HCT116 (cell line): ENCODE measurements at regions not wholly inside any gene's neighbourhood (a gene's known extent, or its start where the extent isn't known, plus 50 kb on each side); places are given as distances from the start of the nearest gene placed in this dataset.

Experiments
- ATAC-seq: fragments of 200-7000 bp; cut with Tn5 transposase; 2 replicates; pipeline ENCODE4 v1.9.1; 2020; ENCODE audit warnings: mild to moderate bottlenecking, moderate library complexity
- BruUV-seq: library from RNA; stranded (reverse); fragments of 400-500 nt; replicated peaks from 2 replicates; lab custom pipeline; 2021; lab: Mats Ljungman, UMichigan
- CTCF ChIA-PET: fragments of 300-600 bp; sonication (Branson Sonifier 250); formaldehyde crosslinking; loops from one replicate; lab custom pipeline; 2021; ENCODE audit warnings: antibody characterized with exemption; lab: Charles Lee
- POLR2A ChIA-PET: fragments of 300-600, 350-600 bp; sonication (Branson Sonifier 250); formaldehyde crosslinking; loops from one replicate; lab custom pipeline; 2021; ENCODE audit warnings: antibody characterized with exemption; lab: Charles Lee
- RAD21 ChIA-PET, 2 experiments: fragments of 300-600 bp; sonication (Branson Sonifier 250); formaldehyde crosslinking; loops; one replicate each; lab custom pipeline; 2023; ENCODE audit warnings: low total read pairs in 2 of 2; ENCODE audit not compliant: uncharacterized antibody in 2 of 2, unreplicated experiment in 2 of 2, low non-redundant PET in 1 of 2; lab: Charles Lee
- DNase-seq: peaks from one replicate; pipeline ENCODE4 v3.0.0-alpha.2; 2010; ENCODE audit warnings: low read depth, low spot score
- H2AFZ ChIP-seq: fragments of 200-600 bp; shearing (Covaris generic), sonication (generic); 2 replicates; pipeline ENCODE4 v1.6.1; 2017; ENCODE audit warnings: low read depth, mixed run types, mixed read lengths, antibody characterized with exemption, low read length; ENCODE audit not compliant: poor library complexity, severe bottlenecking
- H3K27ac ChIP-seq: 2 replicates; pipeline ENCODE4 v1.5.1; 2012; ENCODE audit warnings: low read depth, low read length
- H3K27me3 ChIP-seq: fragments of 200-600 bp; sonication (generic); 2 replicates; pipeline ENCODE4 v1.6.1; 2016; ENCODE audit warnings: mixed run types, low read length, mixed read lengths; ENCODE audit not compliant: insufficient read depth
- H3K36me3 ChIP-seq, 2 experiments: fragments of 200-500 bp in 1 of 2; fragments of 200-600 bp in 1 of 2; sonication (Bioruptor generic) in 1 of 2; sonication (generic) in 1 of 2; 2 replicates each; pipeline versions ENCODE4 v1.5.1 to v1.6.1; 2014 to 2016; ENCODE audit warnings: low read length in 2 of 2, inconsistent platforms in 1 of 2, mixed read lengths in 1 of 2, mixed run types in 1 of 2; ENCODE audit not compliant: insufficient read depth in 2 of 2, control insufficient read depth in 1 of 2
- H3K4me1 ChIP-seq, 2 experiments: fragments of 200-600 bp in 1 of 2; sonication (generic) in 1 of 2; 2 replicates each; pipeline versions ENCODE4 v1.5.1 to v1.6.1; 2012 to 2017; ENCODE audit warnings: low read length in 2 of 2, inconsistent platforms in 1 of 2, mild to moderate bottlenecking in 1 of 2, mixed read lengths in 1 of 2, mixed run types in 1 of 2, moderate library complexity in 1 of 2; ENCODE audit not compliant: insufficient read depth in 2 of 2, control insufficient read depth in 1 of 2
- H3K4me2 ChIP-seq: fragments of 200-600 bp; sonication (generic); 2 replicates; pipeline ENCODE4 v1.6.1; 2017; ENCODE audit warnings: mixed run types, low read length, mixed read lengths
- H3K4me3 ChIP-seq, 2 experiments: fragments of 200-600 bp in 1 of 2; sonication (generic) in 1 of 2; replicated peaks in 1 of 2; 2 replicates each; pipeline ENCODE4 v1.5.1; 2011 to 2016; ENCODE audit warnings: low read length in 2 of 2, control low read depth in 1 of 2, low read depth in 1 of 2, mild to moderate bottlenecking in 1 of 2, mixed read lengths in 1 of 2, mixed run types in 1 of 2
- H3K79me2 ChIP-seq: fragments of 200-600 bp; sonication (generic); 2 replicates; pipeline ENCODE4 v1.6.1; 2017; ENCODE audit warnings: mild to moderate bottlenecking, mixed run types, low read length, moderate library complexity, mixed read lengths; ENCODE audit not compliant: insufficient read depth
- H3K9ac ChIP-seq: fragments of 200-600 bp; sonication (generic); 2 replicates; pipeline ENCODE4 v1.6.1; 2016; ENCODE audit warnings: low read length, mixed read lengths
- H3K9me2 ChIP-seq: fragments of 200-600 bp; sonication (generic), shearing (Covaris generic); 2 replicates; pipeline ENCODE4 v1.6.1; 2017; ENCODE audit warnings: mixed run types, mild to moderate bottlenecking, moderate library complexity; ENCODE audit not compliant: insufficient read depth
- H3K9me3 ChIP-seq, 2 experiments: fragments of 200-500 bp in 1 of 2; fragments of 200-600 bp in 1 of 2; sonication (Bioruptor generic) in 1 of 2; sonication (generic) in 1 of 2; 2 replicates each; pipeline ENCODE4 v1.6.1; 2014 to 2017; ENCODE audit warnings: low read length in 2 of 2, mixed read lengths in 2 of 2, inconsistent platforms in 1 of 2, low read depth in 1 of 2, mild to moderate bottlenecking in 1 of 2, mixed run types in 1 of 2, moderate library complexity in 1 of 2; ENCODE audit not compliant: control insufficient read depth in 1 of 2, insufficient read depth in 1 of 2
- H4K20me1 ChIP-seq: fragments of 200-600 bp; sonication (generic), shearing (Covaris generic); 2 replicates; pipeline ENCODE4 v1.6.1; 2017; ENCODE audit warnings: mixed run types, mild to moderate bottlenecking, moderate library complexity; ENCODE audit not compliant: insufficient read depth
- CBX3 ChIP-seq: IDR thresholded peaks from 2 replicates; pipeline ENCODE4 v1.6.1; 2012; ENCODE audit warnings: low read depth
- CEBPB ChIP-seq: IDR thresholded peaks from 2 replicates; pipeline ENCODE4 v1.6.1; 2012; ENCODE audit warnings: low read depth
- CTCF ChIP-seq, 3 experiments: fragments of 200-600 bp in 1 of 3; sonication (generic) in 1 of 3; IDR thresholded peaks in 2 of 3; conservative IDR thresholded peaks in 1 of 3; 2 replicates each; pipeline ENCODE4 v1.5.1; 2012 to 2017; ENCODE audit warnings: low read depth in 2 of 3, low read length in 2 of 3, antibody characterized with exemption in 1 of 3, borderline replicate concordance in 1 of 3, control low read depth in 1 of 3, mild to moderate bottlenecking in 1 of 3, mixed read lengths in 1 of 3, mixed run types in 1 of 3, moderate library complexity in 1 of 3; ENCODE audit not compliant: insufficient read depth in 1 of 3
- EGR1 ChIP-seq: IDR thresholded peaks from 2 replicates; pipeline ENCODE4 v1.6.1; 2012; ENCODE audit warnings: low read depth
- EZH2 ChIP-seq: fragments of 200-600 bp; sonication (generic); IDR thresholded peaks from 2 replicates; pipeline ENCODE4 v1.6.1; 2017; ENCODE audit warnings: antibody characterized with exemption, mixed run types
- FOSL1 ChIP-seq: IDR thresholded peaks from 2 replicates; pipeline ENCODE4 v1.6.1; 2012; ENCODE audit warnings: low read depth
- JUND ChIP-seq: IDR thresholded peaks from 2 replicates; pipeline ENCODE4 v1.6.1; 2012
- MAX ChIP-seq: IDR thresholded peaks from 2 replicates; pipeline ENCODE4 v1.6.1; 2012
- POLR2A ChIP-seq: IDR thresholded peaks from 2 replicates; pipeline ENCODE4 v1.7.0; 2011; ENCODE audit warnings: borderline replicate concordance; ENCODE audit not compliant: insufficient read depth, insufficient read length; ENCODE audit errors: extremely low read depth
- POLR2AphosphoS5 ChIP-seq: IDR thresholded peaks from 2 replicates; pipeline ENCODE4 v1.6.1; 2011; ENCODE audit warnings: mild to moderate bottlenecking, low read depth, low read length, moderate library complexity
- RAD21 ChIP-seq: IDR thresholded peaks from 2 replicates; pipeline ENCODE4 v1.6.1; 2012; ENCODE audit warnings: low read depth, mild to moderate bottlenecking
- SIN3A ChIP-seq: IDR thresholded peaks from 2 replicates; pipeline ENCODE4 v1.6.1; 2012; ENCODE audit warnings: low read depth
- SP1 ChIP-seq: IDR thresholded peaks from 2 replicates; pipeline ENCODE4 v1.6.1; 2012; ENCODE audit warnings: low read depth
- SRF ChIP-seq: IDR thresholded peaks from 2 replicates; pipeline ENCODE4 v1.6.1; 2012; ENCODE audit warnings: low read depth
- TCF7L2 ChIP-seq: IDR thresholded peaks from 2 replicates; pipeline ENCODE4 v1.7.0; 2011; ENCODE audit warnings: borderline replicate concordance, inconsistent platforms; ENCODE audit not compliant: insufficient read depth, insufficient read length; ENCODE audit errors: extremely low read depth
- YY1 ChIP-seq: IDR thresholded peaks from 2 replicates; pipeline ENCODE4 v1.6.1; 2011; ENCODE audit warnings: low read length, low read depth, moderate library complexity, mild to moderate bottlenecking; ENCODE audit not compliant: insufficient replicate concordance; ENCODE audit errors: extremely low read depth
- ZBTB33 ChIP-seq: IDR thresholded peaks from 2 replicates; pipeline ENCODE4 v1.6.1; 2011; ENCODE audit warnings: mild to moderate bottlenecking, low read length, moderate library complexity; ENCODE audit not compliant: insufficient replicate concordance; ENCODE audit errors: extremely low read depth
- ZFX ChIP-seq: fragments of 450-650 bp; IDR thresholded peaks from 2 replicates; pipeline ENCODE4 v1.6.1; 2017
- ZNF274 ChIP-seq: fragments of 200-500 bp; sonication (Bioruptor generic); IDR thresholded peaks from 2 replicates; pipeline ENCODE4 v1.6.1; 2014; ENCODE audit warnings: mild to moderate bottlenecking, low read depth, low read length, inconsistent platforms
- intact Hi-C: fragments of 100-400 bp; cut with micrococcal nuclease; formaldehyde crosslinking; loops from 2 replicates; pipeline ENCODE4 v1.10.0; 2022
- TF ChIP-seq, protein P1 (sequence below): IDR thresholded peaks from 2 replicates; pipeline ENCODE4 v1.6.1; 2012

- TF ChIP-seq CTCF (IDR thresholded peaks at IDR 0.05 in 2 of 3, conservative IDR thresholded peaks at IDR 0.05 in 1 of 3; ENCODE audit: borderline replicate concordance in 1 of 3, insufficient read depth in 1 of 3, low read depth in 2 of 3, low read length in 2 of 3) (no peak), ZNF274 (no peak), SIN3A (no peak), CEBPB (no peak), FOSL1 (no peak), YY1 (no peak), POLR2AphosphoS5 (no peak), SRF (no peak), POLR2A (no peak), ZFX (no peak), EZH2 (no peak), EGR1 (no peak), SP1 (no peak), CBX3 (no peak), MAX (no peak), TCF7L2 (no peak), ZBTB33 (no peak), JUND (no peak), RAD21 (no peak)
- TF ChIP-seq, protein P1, sequence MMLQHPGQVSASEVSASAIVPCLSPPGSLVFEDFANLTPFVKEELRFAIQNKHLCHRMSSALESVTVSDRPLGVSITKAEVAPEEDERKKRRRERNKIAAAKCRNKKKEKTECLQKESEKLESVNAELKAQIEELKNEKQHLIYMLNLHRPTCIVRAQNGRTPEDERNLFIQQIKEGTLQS, result no peak
- Histone ChIP-seq H3K9ac (no peak overlapping the region), H3K4me2 (no peak overlapping the region), H3K9me2 (no peaks in the 10 kb centered on the region), H3K4me3 (no peak overlapping the region), H3K79me2 (no peaks in the 10 kb centered on the region), H4K20me1 (no peaks in the 10 kb centered on the region), H3K9me3 (no peaks in the 10 kb centered on the region), H3K36me3 (no peaks in the 10 kb centered on the region), H3K27me3 (peaks cover 25% of the 10 kb centered on the region), H2AFZ (no peak overlapping the region), H3K27ac (no peak overlapping the region), H3K4me1 (no peaks in the 10 kb centered on the region)
- ChIA-PET RAD21 (no interaction called here), CTCF (no interaction called here), POLR2A (no interaction called here)
- DNase-seq, result no peak
- BruUV-seq, result no TSS peak
- no peak for ATAC-seq
- intact Hi-C loops, result no loop called here
Observed at GRCh38 chr16:17861981-17862479, 391.3 kb upstream of the XYLT1 start.
